Epithelial cell of prostate (primary cell): ENCODE measurements at regions not wholly inside any gene's neighbourhood (a gene's known extent, or its start where the extent isn't known, plus 50 kb on each side); places are given as distances from the start of the nearest gene placed in this dataset.
"Not testable (repeated sequence)": the region's sequence is repeated elsewhere in the genome, so short reads cannot be mapped to it uniquely, and the experiment has no call there.

Experiments
- DNase-seq: peaks from one replicate; pipeline ENCODE4 v3.0.0-alpha.2; 2011; ENCODE audit warnings: low read depth, low spot score
- H3K27ac ChIP-seq: fragments of 450-650 bp; 2 replicates; pipeline ENCODE4 v1.5.1; 2017; ENCODE audit warnings: mild to moderate bottlenecking

DNA sequence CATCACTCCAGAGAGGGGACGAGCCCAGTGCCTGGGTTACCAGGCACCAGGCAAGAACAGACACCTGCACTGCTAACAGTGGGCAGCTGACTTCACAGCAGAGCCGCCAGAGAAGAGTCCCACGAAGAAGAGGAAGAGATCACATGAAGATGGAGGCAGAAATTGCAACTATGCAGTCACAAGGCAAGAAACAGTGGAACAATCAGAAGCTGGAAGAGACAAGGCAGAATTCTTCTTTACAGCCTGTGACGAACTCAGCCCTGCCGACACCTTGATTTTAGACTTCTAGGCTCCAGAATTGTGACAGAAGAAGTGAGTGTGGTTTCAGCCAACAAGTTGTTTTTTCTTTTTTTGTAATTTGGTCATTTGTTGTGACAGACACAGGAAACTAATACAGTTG lies 59.2 kb downstream of the IL12A start:
- H3K27ac ChIP-seq: no peak overlapping the region

DNA sequence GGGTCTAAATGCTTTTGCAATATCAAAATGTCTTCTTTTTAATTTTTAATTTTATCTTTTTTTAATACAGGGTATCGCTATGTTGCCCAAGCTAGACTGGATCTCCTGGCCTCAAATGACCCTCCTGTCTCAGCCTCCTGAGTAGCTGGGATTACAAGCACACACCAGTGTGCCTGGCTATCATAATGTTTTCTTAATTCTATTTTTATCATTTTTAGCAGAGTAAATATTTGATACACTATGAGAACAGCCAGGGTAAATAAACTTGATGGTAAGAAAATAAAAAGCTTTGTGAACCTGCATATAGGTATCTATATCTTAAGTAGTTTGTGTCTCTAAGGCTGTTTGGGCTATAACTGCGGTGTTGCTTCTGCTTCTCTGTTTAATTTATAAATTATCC lies 60.4 kb downstream of the IL12A start:
- DNase-seq: no peak
- no peak overlapping the region for H3K27ac ChIP-seq

More for the DNA sequence above, 59.2 kb downstream of the IL12A start:
- no peak for DNase-seq

DNA sequence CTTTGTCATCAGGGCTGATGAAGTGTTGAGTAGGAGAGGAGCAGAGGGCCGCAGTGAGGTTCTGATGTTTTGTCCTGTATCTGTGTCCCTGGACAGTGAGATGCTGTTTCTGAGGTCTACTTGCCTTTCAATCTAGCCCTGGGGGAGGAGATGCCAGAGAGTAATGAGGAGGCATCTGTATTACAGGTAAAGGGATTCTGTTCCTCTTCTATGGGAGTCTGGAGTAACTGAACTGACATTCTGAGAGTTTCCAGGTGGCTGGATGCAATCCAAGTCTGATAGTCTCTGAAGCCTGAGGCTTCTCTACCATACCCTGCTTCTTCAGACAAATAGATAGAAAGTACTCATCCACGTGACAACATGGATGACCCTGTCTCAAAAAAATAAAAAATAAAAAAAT lies 60.9 kb downstream of the IL12A start:
- no peak for DNase-seq
- no peak overlapping the region for H3K27ac ChIP-seq

DNA sequence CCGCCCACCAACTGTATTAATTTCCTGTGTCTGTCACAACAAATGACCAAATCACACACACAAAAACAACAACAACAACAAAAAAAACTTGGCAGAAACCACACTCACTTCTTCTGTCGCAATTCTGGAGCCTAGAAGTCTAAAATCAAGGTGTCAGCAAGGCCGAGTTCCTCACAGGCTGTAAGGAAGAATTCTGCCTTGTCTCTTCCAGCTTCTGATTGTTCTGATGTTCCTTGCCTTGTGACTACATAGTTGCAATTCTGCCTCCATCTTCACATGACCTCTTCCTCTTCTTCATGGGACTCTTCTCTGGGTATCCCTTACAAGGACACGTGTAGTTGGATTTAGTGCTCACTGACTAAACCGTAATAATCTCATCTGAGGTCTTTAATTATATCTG lies 61.4 kb downstream of the IL12A start:
- no peak for DNase-seq

DNA sequence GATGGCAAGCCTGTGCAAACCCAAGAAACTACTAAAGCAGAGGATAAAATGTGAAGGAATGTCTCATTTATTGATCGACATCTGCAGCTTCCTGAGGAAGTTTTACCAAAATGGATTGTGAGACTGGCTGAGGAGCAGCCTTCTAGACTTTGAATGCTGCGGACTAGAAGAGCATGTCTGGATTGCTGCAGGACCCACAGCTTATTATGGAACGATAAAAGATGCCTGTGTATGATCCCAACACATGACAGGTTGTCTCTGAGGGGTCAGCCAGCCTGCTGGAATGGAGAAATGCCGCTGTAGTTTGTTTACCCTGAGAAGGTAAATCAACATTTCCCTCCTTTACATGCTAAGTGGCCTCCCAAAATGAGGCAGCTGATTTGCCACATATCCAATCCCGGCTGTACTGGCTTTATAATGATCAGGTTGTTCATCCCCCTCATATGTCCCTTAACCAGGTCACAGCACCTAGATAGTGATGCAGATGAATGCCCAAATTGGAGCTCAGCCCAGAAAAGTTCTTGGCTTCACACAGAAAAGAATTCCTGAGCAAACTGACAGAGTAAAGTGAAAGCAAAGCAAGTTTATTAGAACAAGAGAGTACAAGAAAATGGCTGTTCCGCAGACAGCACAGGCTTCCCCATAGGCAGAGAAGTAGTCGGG lies 63.9 kb downstream of the IL12A start:
- no peak overlapping the region for H3K27ac ChIP-seq
- no peak for DNase-seq

More for the DNA sequence above, 61.4 kb downstream of the IL12A start:
- no peak overlapping the region for H3K27ac ChIP-seq

DNA sequence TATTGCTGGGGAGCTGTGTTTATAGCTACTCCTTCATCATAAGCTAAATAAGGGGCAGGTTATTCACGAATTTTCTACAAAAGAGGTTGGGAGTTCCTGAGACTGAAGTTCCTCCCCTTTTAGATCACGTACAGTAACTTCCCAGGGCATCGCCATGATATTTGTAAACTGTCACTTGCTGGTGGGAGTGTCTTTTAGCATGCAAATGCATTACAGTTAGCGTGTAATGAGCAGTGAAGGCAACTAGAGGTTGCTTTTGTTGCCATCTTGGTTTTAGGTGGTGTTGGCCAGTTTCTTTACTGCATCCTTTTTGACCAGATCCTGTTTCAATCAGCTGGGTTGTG lies 64.4 kb downstream of the IL12A start:
- no peak for DNase-seq
- H3K27ac ChIP-seq: no peak overlapping the region

DNA sequence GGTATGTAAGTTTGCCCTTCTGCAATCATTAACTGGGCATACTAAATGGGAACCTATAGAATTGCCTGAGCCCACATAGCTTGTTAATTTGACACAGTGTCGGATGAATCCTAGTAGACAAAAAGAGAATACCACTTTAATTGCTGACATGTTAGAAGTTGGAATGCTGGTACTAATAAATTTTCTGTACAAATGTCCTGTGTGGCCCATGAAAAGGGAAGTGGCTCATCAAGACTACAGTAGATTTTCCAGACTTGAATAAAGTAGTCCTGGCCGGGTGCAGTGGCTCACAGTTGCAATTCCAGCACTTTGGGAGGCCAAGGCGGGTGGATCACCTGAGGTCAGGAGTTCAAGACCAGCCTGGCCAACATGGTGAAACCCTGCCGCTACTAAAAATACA lies 66.2 kb downstream of the IL12A start:
- H3K27ac ChIP-seq, DNase-seq: not testable (repeated sequence)

DNA sequence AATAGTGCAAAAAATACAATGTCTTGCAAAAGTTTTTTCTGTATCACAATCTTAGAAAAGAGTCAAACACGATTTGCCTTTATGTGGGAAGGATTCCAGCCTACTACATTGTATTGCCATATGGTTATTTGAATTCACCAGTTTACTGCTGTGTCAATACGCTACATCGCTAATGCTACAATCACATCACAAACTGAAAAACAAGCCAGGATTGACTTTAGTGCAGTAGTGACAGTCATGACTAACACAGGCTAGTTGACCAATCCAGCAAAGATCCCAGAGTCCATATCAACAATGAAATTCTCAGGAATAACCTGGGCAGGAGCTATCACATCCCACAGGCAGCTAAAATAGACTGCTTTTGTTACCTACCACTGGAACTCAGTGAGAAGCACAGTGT lies 67.0 kb downstream of the IL12A start:
- H3K27ac ChIP-seq: no peak overlapping the region
- DNase-seq: no peak

DNA sequence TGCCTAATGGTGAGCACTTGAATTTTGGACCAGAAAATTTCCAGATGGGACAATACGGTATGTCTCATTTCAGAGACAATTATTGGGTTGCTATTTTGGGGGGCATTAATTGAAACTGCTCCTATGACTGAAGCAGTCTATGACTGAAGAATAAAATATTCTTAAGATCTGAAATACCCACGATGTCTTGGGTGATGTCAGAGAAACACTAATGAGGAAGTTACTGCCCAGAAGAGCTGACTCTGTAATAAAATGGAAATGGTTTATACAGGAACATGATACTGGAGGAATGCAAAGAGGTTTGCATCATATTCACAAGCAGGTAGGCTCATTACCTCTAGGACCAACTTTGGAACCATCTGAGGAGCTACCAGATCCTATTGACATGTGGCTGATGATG lies 68.7 kb downstream of the IL12A start:
- DNase-seq: no peak
- no peak overlapping the region for H3K27ac ChIP-seq

DNA sequence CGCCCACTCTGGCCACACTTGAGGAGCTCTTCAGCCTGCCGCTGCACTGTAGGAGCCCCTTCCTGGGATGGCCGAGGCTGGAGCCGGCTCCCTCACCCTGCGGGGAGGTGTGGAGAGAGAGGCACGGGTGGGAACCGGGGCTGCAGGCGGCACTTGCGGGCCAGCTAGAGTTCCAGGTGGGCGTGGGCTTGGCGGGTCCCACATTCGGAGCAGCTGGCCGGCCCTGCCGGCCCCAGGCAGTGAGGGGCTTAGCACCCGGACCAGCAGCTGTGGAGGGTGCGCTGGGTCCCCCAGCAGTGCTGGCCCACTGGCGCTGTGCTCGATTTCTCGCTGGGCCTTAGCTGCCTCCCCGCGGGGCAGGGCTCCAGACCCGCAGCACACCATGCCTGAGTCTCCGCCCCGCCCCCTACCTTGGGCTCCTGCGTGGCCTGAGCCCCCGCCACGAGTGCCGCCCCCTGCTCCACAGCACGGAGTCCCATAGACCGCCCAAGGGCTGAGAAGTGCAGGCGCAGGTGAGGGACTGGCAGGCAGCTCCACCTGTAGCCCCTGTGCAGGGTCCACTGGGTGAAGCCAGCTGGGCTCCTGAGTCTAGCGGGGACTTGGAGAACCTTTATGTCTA lies 71.9 kb downstream of the IL12A start:
- H3K27ac ChIP-seq: no peak overlapping the region
- DNase-seq: no peak

DNA sequence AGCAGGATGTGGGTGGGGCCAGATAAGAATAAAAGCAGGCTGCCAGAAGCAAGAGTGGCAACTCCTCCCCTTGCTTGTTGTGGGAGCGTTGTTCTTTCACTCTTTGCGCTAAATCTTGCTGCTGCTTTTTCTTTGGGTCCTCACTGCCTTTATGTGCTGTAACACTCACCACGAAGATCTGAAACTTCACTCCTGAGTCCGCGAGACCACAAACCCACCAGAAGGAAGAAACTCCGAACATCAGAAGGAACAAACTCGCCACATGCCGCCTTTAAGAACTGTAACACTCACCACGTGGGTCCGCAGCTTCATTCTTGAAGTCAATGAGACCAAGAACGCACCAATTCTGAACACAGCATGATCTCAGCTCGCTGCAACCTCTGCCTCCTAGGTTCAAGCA lies 72.9 kb downstream of the IL12A start:
- DNase-seq: no peak

DNA sequence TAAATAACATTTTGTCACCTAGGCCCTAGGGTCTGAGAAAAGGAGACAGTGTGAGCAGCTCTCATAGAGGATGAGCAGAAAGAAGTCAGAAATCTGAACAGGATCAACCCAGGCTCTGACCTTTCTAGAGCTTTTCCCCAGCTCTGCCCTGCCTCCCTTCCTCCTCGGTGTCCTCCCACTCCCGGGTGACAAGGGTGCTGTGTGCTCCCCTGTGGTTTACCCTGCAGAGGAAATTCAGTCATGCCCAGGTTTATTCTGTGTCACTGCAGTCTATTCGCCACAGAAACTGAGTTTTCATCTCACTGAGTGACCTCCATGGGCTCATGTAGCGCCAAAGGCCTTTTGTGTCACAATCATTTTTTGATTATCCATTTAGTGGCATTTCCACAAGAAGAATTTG lies 76.6 kb downstream of the IL12A start:
- DNase-seq: no peak

More for the DNA sequence above, 72.9 kb downstream of the IL12A start:
- no peak overlapping the region for H3K27ac ChIP-seq

DNA sequence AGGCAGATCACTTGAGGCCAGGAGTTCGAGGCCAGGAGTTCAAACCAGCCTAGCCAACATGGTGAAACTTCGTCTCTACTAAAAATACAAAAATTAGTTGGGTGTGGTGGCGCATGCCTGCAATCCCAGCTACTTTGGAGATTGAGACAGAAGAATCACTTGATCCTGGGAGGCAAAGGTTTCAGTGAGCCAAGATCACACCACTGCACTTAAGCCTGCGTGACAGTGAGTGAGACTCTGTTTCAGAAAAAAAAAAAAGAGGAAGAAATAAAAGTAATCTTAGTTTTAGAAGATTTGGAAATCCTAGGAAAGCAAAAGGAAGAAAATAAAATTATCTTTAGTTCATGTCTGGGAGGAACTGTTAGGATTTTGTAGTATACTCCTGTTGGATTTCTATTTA lies 77.2 kb downstream of the IL12A start:
- DNase-seq: no peak
- H3K27ac ChIP-seq: no peak overlapping the region

More for the DNA sequence above, 76.6 kb downstream of the IL12A start:
- H3K27ac ChIP-seq: no peak overlapping the region

DNA sequence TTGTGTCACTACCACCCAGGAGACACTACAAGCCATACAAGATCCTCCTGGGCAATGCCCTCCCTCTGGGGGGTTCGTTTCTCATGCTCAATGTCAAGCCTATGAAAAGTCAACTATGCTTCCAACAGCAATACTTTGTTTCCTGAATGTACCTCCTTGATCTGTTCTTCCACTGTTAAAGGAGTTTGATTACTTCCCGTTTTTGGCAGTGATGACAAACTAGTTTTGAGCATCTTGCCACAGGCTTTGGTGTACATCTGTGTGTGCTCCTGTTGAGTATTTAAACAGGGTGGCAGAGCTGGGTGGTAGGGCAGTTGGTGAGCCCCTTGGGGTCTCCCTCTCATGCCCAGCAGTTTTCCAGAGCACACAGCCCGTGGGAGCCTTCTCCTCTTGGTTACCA lies 81.4 kb downstream of the IL12A start:
- no peak for DNase-seq
- H3K27ac ChIP-seq: no peak overlapping the region

DNA sequence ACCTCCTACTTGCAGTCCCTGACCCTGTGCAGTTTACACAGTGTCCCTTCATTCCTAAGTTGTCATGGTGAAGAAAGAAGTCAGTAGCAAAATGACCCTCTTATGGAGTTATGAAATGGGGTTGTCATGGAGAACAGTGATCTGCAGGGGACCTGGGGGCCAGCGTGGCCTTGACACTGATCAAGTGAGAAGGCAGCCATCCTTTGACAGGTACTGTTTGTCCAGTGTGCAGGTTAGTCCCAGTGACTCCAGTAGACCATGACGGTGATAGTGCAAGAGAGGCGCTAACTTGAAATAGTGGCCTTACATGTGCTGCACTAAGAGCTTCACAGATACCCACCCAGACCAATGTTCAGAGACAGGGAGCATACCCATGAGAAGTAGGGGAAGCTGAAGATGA lies 87.9 kb downstream of the IL12A start:
- no peak overlapping the region for H3K27ac ChIP-seq
- DNase-seq: no peak

DNA sequence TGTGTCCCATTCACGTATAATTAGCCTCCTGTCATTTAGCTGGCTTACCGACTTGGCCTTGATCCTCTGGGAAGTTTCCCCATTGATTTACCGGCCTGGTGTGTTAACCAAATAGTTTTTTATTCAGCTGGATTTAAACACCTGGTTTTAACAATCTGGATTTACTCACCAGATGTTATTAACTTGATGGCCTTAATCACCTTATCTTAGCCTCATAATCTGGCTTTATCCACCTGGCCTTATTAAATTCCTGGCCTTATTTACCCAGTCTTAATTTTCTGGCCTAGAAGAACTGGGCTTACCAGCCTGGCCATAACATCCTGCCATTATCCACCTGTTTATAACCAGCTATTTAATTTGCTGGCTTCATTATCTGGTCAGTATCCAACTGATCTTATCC lies 89.9 kb downstream of the IL12A start:
- DNase-seq: no peak
- peak overlapping the region; percentile 6 for H3K27ac ChIP-seq

DNA sequence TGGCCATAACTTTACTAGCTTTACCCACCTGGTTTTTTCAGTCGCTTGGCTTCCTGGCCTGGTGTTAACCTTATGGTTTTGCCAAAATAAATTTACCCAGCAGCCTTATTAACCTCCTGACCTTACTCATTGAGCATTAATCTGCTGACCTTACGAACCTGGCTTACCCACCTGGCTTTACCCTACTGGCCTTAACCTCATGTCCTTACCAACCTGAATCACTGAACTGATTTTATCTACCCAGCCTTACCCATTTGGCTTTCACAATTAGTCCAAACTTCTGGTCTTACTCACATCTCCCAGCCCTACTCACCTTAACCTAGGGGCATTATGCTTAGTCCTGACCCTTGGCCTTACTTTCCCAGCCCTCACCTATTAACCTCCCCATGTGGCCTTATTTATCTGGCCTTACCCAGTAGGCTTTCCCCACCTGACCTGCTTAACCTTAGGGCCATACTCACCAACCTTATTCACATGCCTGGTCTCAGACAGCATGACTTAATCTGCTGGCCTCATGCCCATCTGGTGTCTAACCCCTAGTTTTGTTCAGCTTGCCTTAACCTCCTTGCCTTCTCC lies 93.4 kb downstream of the IL12A start:
- no peak overlapping the region for H3K27ac ChIP-seq
- DNase-seq: no peak

DNA sequence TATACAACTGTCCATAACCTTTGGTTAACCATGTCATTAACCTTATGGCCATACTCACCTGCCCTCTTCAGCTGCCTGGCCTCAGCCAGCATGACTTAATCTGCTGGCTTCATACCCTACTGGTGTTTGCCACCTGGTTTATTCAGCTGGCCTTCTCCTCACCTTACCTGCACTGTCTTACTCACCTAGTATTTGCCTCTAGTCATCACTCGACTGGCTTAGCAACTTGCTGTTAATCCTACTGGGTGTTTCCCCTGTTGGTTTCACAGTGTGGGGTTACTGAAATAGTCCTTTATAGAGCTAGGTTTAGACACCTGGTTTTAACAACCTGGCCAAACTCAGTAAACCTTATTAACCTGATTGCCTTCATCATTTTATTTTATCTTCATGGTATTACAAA lies 96.4 kb downstream of the IL12A start:
- peak; percentile 82 for DNase-seq

DNA sequence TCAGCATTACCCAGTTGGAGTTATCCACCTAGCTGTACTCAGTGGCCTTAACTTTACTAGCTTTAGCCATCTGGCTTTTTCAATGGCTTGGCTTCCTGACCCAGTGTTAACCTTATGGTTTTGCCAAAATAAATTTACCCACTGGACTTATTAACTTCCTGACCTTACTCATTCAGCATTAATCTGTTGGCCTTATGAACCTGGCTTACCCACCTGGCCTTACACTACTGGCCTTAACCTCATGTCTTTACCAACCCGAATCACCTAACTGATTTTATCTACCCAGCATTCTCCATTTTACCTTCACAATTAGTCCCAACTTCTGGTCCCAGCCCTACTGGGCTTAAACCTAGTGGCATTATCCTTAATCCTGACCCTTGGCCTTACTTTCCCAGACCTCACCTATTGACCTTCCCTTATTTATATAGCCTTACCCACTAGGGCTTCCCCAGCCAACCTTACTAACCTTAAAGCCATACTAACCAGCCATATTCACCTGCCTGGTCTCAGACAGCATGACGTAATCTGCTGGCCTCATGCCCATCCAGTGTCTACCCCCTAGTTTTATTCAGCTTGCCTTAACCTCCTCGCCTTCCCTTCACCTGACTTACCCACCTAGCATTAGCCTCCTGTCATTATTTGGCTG lies 100.0 kb downstream of the IL12A start:
- DNase-seq: no peak
- H3K27ac ChIP-seq: no peak overlapping the region

More for the DNA sequence above, 96.4 kb downstream of the IL12A start:
- H3K27ac ChIP-seq: peak overlapping the region; percentile 71

DNA sequence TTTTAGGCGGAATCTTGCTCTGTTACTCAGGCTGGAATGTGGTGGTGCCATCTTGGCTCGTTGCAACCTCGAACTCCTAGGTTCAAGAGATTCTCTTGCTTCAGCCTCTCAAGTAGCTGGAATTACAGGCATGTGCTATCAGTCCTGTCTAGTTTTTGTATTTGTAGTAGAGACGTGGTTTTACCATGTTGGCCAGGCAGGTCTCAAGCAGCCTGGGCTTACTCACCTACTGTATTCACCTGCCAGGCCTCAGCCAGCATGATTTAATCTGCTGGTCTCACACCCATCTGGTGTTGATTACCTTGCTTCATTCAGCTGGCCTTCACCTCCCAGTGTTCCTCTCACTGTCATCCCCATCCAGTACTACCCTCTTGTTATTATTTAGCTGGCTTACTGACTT lies 102.0 kb downstream of the IL12A start:
- H3K27ac ChIP-seq: peak overlapping the region; percentile 35
- peak; percentile 31 for DNase-seq

DNA sequence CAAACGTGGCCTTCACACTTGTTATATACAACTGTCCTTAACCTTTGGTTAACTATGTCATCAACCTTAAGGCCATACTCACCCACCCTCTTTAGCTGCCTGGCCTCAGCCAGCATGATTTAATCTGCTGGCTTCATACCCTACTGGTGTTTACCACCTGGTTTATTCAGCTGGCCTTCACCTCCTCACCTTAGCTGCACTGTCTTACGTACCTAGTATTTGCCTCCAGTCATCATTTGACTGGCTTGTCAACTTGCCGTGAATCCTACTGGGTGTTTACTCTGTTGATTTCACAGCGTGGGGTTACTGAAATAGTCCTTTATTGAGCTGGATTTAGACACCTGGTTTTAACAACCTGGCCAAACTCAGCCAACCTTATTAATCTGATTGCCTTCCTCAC lies 102.8 kb downstream of the IL12A start:
- H3K27ac ChIP-seq: peak overlapping the region; percentile 35
- DNase-seq: no peak
